Ramos (cell line): ENCODE measurements at regions not wholly inside any gene's neighbourhood (a gene's known extent, or its start where the extent isn't known, plus 50 kb on each side); places are given as distances from the start of the nearest gene placed in this dataset.
"Not testable (repeated sequence)": the region's sequence is repeated elsewhere in the genome, so short reads cannot be mapped to it uniquely, and the experiment has no call there.

Source experiments
- in situ Hi-C: fragments of 300-500 bp; cut with MboI; formaldehyde crosslinking; loops from one replicate; pipeline ENCODE4 v1.14.3; 2022; ENCODE audit warnings: low sequenced_read_pairs; ENCODE audit not compliant: unreplicated experiment

GRCh38 chr16:73973174-73973573 is 323.4 kb upstream of the PSMD7 start:
- in situ Hi-C loops, result no loop called here

- in situ Hi-C loops, result no loop called here
These were observed 329.8 kb upstream of the PSMD7 start for GRCh38 chr16:73966851-73967250.

DNA sequence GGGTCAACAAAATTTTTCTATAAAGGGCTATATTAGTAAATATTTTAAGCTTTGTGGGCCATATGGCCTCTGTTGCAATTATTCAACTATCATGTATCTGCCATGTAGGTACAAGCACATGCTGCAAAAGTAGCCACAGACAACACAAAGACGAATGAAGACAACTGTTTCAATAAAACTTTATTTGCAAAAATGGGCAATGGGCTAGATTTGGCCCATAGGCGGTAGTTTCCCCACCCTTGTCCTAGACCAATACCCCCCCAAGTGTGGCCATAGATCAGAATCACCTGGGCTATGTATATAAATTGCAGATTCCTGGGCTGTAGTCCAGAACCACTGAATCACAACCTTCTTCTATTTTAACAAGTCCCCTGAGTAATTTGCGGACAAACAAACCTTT is 331.0 kb upstream of the PSMD7 start:
- in situ Hi-C loops, result no loop called here

- in situ Hi-C loops, result no loop called here
These were observed 339.8 kb upstream of the PSMD7 start for GRCh38 chr16:73956587-73957494.

GRCh38 chr16:73955702-73956101 is 340.9 kb upstream of the PSMD7 start:
- in situ Hi-C loops, result no loop called here

GRCh38 chr16:73955255-73955654 is 341.4 kb upstream of the PSMD7 start:
- in situ Hi-C loops, result no loop called here

GRCh38 chr16:73951481-73951880 is 345.1 kb upstream of the PSMD7 start:
- in situ Hi-C loops, result no loop called here

DNA sequence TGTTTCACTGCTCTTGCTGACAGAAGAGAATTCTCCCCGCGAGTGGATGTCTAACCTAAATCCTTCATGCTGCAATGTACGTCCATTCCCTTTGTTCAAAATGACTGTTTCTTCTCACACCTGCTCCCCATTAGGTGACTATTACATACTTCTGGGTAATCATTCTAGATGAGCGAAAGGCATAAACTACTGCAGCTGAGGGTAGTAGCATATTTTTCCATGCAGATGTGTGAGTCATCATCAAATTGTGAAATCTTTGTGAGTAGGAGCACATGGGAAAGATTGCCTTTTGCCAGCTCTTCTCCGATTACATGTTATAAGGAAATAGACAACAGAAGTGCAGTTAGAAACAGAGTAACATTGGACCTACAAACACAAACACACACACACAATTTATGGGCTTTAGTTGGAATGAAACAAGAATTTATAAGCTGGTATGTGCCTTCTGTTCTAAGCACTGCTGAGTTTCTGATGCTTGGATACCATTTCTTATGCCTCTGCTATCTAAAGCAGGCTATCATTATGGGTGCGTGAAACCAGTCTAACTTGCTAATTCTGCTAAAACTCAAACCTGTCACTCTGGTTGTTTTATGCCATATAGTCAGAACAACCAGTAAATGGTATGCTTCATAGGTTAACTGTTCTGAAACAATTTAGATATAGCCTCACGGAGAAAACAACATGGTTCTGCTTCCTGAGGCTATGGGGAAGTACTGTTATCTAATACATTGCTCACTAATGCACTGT is 346.9 kb upstream of the PSMD7 start:
- in situ Hi-C loops, result no loop called here

DNA sequence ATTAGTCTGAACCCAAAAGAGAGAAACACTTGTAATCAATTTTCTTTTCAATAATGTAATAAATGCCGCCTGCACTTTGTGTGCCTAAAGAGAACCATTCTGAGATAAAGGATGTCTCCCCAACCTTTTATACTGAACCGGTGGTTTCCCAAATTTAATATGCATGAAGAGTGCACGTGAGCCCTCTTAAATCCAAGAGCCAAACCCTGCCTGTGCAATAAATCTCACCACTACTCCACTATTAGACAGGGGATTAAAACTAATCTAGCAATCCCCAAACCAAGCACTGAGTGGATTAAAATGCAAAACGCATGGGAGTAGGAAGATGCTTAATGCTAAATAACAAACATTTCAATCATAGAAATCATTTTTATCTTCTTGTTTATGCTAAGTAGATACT is 351.0 kb upstream of the PSMD7 start:
- in situ Hi-C loops, result no loop called here

GRCh38 chr16:73943184-73943583 is 353.4 kb upstream of the PSMD7 start:
- in situ Hi-C loops, result not testable (repeated sequence)

- in situ Hi-C loops, result not testable (repeated sequence)
These were observed 355.8 kb upstream of the PSMD7 start for GRCh38 chr16:73940786-73941185.

DNA sequence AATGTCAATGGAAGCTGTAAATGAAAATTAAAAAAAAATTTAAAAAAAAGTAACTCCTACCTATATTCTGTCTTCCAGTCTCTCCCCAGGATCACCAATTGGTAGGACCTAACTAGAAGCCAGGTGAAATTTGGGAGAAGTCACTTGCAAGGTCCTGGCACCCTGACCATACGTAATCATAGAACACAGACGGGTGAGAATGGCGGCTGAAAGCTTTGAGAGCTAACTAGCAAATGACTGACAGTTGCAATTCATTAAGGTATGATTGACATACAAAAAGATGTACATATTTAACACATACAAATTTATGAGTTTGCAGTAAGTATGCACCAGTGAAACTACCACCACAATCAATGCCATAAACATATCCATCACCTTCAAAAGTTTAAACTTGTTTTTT is 372.7 kb upstream of the PSMD7 start:
- in situ Hi-C loops, result no loop called here

DNA sequence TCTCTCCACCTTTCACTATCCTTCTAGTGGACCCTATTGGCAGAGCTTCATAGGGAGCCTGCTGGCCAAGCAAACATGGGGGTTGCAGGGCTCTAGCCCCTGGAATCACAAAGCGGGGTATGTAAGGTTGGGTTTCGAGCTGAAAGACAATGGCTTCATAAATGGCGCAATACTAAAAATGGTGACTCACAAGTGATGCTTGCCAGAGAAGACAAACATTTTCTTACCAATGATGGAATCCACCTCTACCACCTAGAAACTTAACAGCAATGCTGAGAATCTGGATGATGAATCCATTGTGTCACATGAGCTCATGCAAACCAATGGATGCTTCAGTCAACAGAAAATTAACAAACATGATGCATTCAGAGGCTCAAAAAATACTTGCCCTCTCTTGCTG is 375.3 kb upstream of the PSMD7 start:
- in situ Hi-C loops, result no loop called here

DNA sequence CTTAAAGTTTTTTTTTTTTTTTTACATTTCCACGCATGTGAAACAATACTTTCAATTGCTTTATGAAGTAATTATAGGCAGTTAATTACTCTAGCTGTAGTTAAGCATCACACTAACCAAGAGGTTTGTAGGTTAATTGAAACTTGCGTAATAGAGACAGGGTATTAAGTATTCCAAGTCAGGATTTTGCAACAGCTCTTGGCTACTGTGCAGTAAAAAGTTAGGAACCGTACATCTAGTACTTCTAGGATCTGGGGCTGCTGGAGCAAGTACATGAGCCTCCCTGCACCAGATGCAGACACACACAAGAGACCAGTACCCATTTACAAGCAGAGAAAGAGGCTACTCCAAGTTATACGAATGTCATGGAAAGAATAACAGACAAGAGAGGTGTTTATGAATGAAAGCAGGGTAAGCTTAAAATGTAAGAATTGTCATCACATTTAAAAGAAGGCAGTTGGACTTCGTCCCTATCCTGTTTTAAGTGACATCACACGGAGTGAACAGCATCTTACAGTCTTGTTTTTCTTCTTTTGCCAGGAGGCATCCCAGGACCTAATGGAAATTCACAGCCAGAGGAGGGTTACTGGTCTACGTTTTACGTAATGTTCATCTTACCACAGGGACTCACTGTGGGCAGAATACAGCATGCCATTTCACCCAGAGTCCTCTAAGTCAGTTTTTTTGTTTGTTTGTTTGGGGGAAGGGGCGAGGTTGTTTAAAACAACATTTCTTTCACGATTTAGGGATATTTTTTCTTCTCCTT is 379.6 kb upstream of the PSMD7 start:
- in situ Hi-C loops, result no loop called here

DNA sequence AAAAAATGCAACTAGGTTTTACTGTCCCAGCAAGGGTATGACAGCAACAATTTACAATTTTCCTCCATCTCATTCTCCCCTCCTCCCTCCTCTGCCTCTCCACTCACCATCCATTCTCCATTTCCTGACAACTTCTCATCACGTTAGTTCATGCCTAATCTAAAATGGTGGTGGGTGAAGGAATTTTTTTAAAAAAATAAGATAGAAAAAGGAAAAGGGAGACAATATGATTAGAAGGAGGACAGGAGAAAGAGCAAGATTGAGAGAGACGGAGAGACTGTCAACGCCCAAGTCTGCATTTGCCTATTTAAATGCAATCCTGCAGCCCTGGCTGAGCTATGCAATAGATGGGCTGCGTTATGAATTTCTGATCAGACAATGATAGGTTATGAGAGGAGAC is 380.7 kb upstream of the PSMD7 start:
- in situ Hi-C loops, result no loop called here

DNA sequence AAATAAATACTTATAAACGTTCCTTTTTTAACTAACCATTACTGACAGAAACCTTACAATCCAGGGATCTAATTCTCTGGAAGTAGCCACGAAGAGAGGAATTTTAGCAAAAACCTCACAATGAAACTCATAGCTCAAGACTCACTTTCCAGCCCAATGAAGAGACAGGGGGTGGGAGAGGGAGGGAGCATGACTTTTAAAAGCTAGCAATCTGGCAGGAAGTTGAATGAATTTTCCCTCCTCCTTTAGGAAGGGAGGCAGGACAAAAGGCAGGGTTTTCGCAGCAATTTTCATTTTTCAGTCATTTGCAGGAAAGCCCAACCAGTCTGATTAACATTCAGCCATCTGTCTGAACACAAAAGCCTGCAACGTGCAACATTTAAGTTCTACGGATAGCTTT is 381.5 kb upstream of the PSMD7 start:
- in situ Hi-C loops, result no loop called here

- in situ Hi-C loops, result no loop called here
These were observed 383.8 kb upstream of the PSMD7 start for GRCh38 chr16:73912850-73913249.

GRCh38 chr16:73912281-73912680 is 384.3 kb upstream of the PSMD7 start:
- in situ Hi-C loops, result no loop called here

- in situ Hi-C loops, result no loop called here
These were observed 387.0 kb upstream of the PSMD7 start for GRCh38 chr16:73909529-73910035.

- in situ Hi-C loops, result no loop called here
These were observed 405.5 kb upstream of the PSMD7 start for GRCh38 chr16:73891129-73891542.
